ENCODE measurements at regions not wholly inside any gene's neighbourhood (a gene's known extent, or its start where the extent isn't known, plus 50 kb on each side); places are given as distances from the start of the nearest gene placed in this dataset.

DNA sequence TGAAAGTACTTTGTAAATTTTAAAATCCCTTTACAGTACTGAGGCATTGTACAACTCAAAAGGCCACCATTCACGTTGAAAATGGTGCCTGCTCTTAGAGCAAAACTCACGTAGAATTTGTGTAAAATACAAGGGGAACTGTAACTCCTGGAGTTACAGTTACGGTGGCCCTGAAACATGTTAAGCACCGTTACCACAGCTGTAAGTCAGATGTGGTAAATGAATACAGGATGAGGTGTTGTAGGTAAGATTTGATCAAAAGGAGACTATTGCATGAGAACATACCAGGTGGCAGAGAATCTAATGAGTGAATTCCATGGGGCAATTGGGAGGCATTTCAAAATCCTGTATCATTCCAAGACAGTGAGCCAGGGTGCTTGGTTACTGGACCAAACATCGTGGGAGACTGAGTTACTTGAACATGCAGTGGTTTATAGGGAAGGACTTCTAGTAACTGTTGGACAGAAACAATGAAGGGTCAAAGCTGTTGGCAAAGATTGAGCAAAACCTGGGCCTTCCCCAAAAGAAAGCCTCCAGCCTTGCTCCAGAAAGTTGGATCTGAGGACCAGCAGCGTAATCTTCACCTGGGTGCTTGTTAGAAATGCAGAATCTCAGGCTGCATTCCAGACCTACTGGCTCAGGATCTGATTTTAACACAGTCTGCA lies 535.8 kb upstream of the POU3F3 start:
- no peak overlapping the region for H3K27ac ChIP-seq
- no peak for DNase-seq
- no peaks in the 10 kb centered on the region for H3K27me3 ChIP-seq (replicated peaks)
- TF ChIP-seq CTCF (IDR thresholded peaks at IDR 0.05; ENCODE audit: low read depth, low read length, missing control alignments): no peak
- H3K36me3 ChIP-seq (replicated peaks): no peaks in the 10 kb centered on the region
- in situ Hi-C loops (cut with HindIII; ENCODE audit: low pct_ligation_motif_present, low sequenced_read_pairs): no loop called here
- H3K4me3 ChIP-seq (ENCODE audit: low read depth, low read length): no peak overlapping the region

- Histone ChIP-seq H3K4me3 (ENCODE audit: low read depth, low read length) (no peak overlapping the region), H3K27ac (no peak overlapping the region), H3K36me3 (replicated peaks) (no peaks in the 10 kb centered on the region), H3K27me3 (replicated peaks) (no peaks in the 10 kb centered on the region)
- in situ Hi-C loops (cut with HindIII; ENCODE audit: low pct_ligation_motif_present, low sequenced_read_pairs): no loop called here
- DNase-seq: no peak
- TF ChIP-seq CTCF (IDR thresholded peaks at IDR 0.05; ENCODE audit: low read depth, low read length, missing control alignments): no peak
Observed at GRCh38 chr2:104321116-104321795, 532.7 kb upstream of the POU3F3 start.

DNA sequence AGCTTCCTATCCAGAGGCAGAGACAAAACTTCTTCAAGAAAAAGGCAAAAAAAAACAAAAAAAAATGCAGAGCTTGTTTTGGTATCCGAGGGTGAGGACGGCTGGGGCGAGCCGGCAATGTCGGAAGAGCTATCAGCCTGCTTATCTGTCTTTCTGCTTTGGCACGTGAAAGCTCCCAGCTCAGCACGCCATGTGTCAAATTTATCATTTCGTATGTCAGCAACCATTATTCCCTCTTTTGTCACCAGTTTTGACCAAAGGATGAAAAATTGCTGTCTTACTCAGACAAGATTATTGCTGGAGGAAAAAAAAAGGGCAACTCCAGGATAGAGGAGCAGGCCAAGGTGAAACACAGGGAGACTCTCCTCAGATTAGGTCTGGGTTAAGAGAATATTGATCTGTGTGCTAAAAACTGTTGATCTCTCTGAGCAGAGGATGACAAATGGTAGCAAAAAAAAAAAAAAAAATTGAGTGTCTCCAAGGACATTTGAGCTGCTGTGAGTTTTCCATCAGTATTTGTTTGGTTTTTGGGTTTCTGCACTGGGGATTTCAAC lies 532.0 kb upstream of the POU3F3 start:
- H3K27ac ChIP-seq: no peak overlapping the region
- TF ChIP-seq CTCF (IDR thresholded peaks at IDR 0.05; ENCODE audit: low read depth, low read length, missing control alignments): no peak
- DNase-seq: no peak
- in situ Hi-C loops (cut with HindIII; ENCODE audit: low pct_ligation_motif_present, low sequenced_read_pairs): no loop called here
- no peak overlapping the region for H3K4me3 ChIP-seq (ENCODE audit: low read depth, low read length)
- H3K36me3 ChIP-seq (replicated peaks): no peaks in the 10 kb centered on the region
- H3K27me3 ChIP-seq (replicated peaks): no peaks in the 10 kb centered on the region

GRCh38 chr2:104332731-104333130 lies 521.2 kb upstream of the POU3F3 start:
- DNase-seq: no peak
- in situ Hi-C loops (cut with HindIII; ENCODE audit: low pct_ligation_motif_present, low sequenced_read_pairs): no loop called here
- Histone ChIP-seq H3K36me3 (replicated peaks) (no peaks in the 10 kb centered on the region), H3K27ac (no peak overlapping the region), H3K4me3 (ENCODE audit: low read depth, low read length) (no peak overlapping the region), H3K27me3 (replicated peaks) (no peaks in the 10 kb centered on the region)
- no peak for TF ChIP-seq CTCF (IDR thresholded peaks at IDR 0.05; ENCODE audit: low read depth, low read length, missing control alignments)

DNA sequence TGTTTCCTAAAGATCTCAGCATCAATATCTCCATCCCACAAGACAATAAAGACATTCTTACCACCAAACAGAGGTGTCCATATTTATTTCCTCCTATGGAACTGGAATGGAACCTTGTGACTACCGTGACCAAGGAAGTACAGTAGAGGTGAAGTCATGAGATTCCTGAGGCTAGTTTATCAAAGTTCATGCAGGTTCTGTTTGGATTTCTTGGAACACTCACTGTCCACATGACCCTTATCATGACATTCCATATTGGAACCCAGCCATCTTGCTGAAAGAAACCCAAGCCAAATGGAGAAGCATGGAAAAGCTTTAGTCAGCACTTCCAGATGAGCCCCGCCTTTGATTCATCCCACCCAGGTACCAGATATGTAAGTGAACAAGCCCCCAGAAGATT lies 516.0 kb upstream of the POU3F3 start:
- in situ Hi-C loops (cut with HindIII; ENCODE audit: low pct_ligation_motif_present, low sequenced_read_pairs): no loop called here
- no peak overlapping the region for H3K27ac ChIP-seq
- H3K27me3 ChIP-seq (replicated peaks): no peaks in the 10 kb centered on the region
- no peak overlapping the region for H3K4me3 ChIP-seq (ENCODE audit: low read depth, low read length)
- no peaks in the 10 kb centered on the region for H3K36me3 ChIP-seq (replicated peaks)
- no peak for DNase-seq
- TF ChIP-seq CTCF (IDR thresholded peaks at IDR 0.05; ENCODE audit: low read depth, low read length, missing control alignments): no peak
